ENCODE measurements at regions not wholly inside any gene's neighbourhood (a gene's known extent, or its start where the extent isn't known, plus 50 kb on each side); places are given as distances from the start of the nearest gene placed in this dataset.

- Mint-ChIP-seq H3K27ac (no peak overlapping the region), H3K4me1 (no peaks in the 10 kb centered on the region), H3K36me3 (ENCODE audit: low read depth) (no peaks in the 10 kb centered on the region), H3K4me3 (no peak overlapping the region), H3K27me3 (ENCODE audit: insufficient read depth) (no peaks in the 10 kb centered on the region), H3K9me3 (no peaks in the 10 kb centered on the region)
- H3K27me3 ChIP-seq (ENCODE audit: control insufficient read depth, insufficient read depth, low read length, poor library complexity, severe bottlenecking): no peaks in the 10 kb centered on the region
- no peak overlapping the region for H3K9ac ChIP-seq (ENCODE audit: extremely low read depth, low read length, poor library complexity, severe bottlenecking)
- H3K4me3 ChIP-seq (ENCODE audit: low read length): no peak overlapping the region
- 80 to 89% methylated on average over 1 of the region's 1 CpG for WGBS, 2 experiments (ENCODE audit: insufficient coverage in 1 of 2, insufficient read length in 1 of 2)
- no peak overlapping the region for H3K27ac ChIP-seq (ENCODE audit: low read depth, low read length)
- H3K4me1 ChIP-seq (ENCODE audit: control insufficient read depth, insufficient read depth, low read length): no peaks in the 10 kb centered on the region
- no peaks in the 10 kb centered on the region for H3K9me3 ChIP-seq (ENCODE audit: control insufficient read depth, low read length)
- DNase-seq: no peak
- H3K36me3 ChIP-seq (ENCODE audit: control insufficient read depth, insufficient read depth, low read length): no peaks in the 10 kb centered on the region
- TF ChIP-seq, protein P1, sequence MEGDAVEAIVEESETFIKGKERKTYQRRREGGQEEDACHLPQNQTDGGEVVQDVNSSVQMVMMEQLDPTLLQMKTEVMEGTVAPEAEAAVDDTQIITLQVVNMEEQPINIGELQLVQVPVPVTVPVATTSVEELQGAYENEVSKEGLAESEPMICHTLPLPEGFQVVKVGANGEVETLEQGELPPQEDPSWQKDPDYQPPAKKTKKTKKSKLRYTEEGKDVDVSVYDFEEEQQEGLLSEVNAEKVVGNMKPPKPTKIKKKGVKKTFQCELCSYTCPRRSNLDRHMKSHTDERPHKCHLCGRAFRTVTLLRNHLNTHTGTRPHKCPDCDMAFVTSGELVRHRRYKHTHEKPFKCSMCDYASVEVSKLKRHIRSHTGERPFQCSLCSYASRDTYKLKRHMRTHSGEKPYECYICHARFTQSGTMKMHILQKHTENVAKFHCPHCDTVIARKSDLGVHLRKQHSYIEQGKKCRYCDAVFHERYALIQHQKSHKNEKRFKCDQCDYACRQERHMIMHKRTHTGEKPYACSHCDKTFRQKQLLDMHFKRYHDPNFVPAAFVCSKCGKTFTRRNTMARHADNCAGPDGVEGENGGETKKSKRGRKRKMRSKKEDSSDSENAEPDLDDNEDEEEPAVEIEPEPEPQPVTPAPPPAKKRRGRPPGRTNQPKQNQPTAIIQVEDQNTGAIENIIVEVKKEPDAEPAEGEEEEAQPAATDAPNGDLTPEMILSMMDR (conservative IDR thresholded peaks at IDR 0.05): no peak
These were observed 475.8 kb downstream of the PDGFC start for GRCh38 chr4:156495836-156496235.

GRCh38 chr4:156495091-156495490 lies 476.5 kb downstream of the PDGFC start:
- no peaks in the 10 kb centered on the region for H3K36me3 Mint-ChIP-seq (ENCODE audit: low read depth)
- Histone ChIP-seq H3K4me3 (ENCODE audit: low read length) (no peak overlapping the region), H3K27ac (ENCODE audit: low read depth, low read length) (no peak overlapping the region), H3K9me3 (ENCODE audit: control insufficient read depth, low read length) (no peaks in the 10 kb centered on the region), H3K9ac (ENCODE audit: extremely low read depth, low read length, poor library complexity, severe bottlenecking) (no peak overlapping the region), H3K4me1 (ENCODE audit: control insufficient read depth, insufficient read depth, low read length) (no peaks in the 10 kb centered on the region), H3K27me3 (ENCODE audit: control insufficient read depth, insufficient read depth, low read length, poor library complexity, severe bottlenecking) (no peaks in the 10 kb centered on the region), H3K36me3 (ENCODE audit: control insufficient read depth, insufficient read depth, low read length) (no peaks in the 10 kb centered on the region)
- TF ChIP-seq, protein P1 (conservative IDR thresholded peaks at IDR 0.05): no peak
- no peaks in the 10 kb centered on the region for H3K27me3 Mint-ChIP-seq (ENCODE audit: insufficient read depth)
- H3K27ac Mint-ChIP-seq: no peak overlapping the region
- no peaks in the 10 kb centered on the region for H3K4me1 Mint-ChIP-seq
- H3K4me3 Mint-ChIP-seq: no peak overlapping the region
- DNase-seq: no peak
- peaks cover 3% of the 10 kb centered on the region for H3K9me3 Mint-ChIP-seq

GRCh38 chr4:156493858-156494257 lies 477.7 kb downstream of the PDGFC start:
- peaks cover 5% of the 10 kb centered on the region for H3K4me1 Mint-ChIP-seq
- WGBS, 2 experiments (ENCODE audit: insufficient coverage in 1 of 2, insufficient read length in 1 of 2): 69 to 72% methylated on average over 2 of the region's 3 CpGs
- H3K27me3 ChIP-seq (ENCODE audit: control insufficient read depth, insufficient read depth, low read length, poor library complexity, severe bottlenecking): no peaks in the 10 kb centered on the region

More at GRCh38 chr4:156493858-156494257, 477.7 kb downstream of the PDGFC start:
- Mint-ChIP-seq H3K9me3 (peaks cover 4% of the 10 kb centered on the region), H3K4me3 (no peak overlapping the region), H3K36me3 (ENCODE audit: low read depth) (no peaks in the 10 kb centered on the region), H3K27ac (no peak overlapping the region), H3K27me3 (ENCODE audit: insufficient read depth) (no peaks in the 10 kb centered on the region)
- Histone ChIP-seq H3K36me3 (ENCODE audit: control insufficient read depth, insufficient read depth, low read length) (no peaks in the 10 kb centered on the region), H3K4me3 (ENCODE audit: low read length) (no peak overlapping the region), H3K9me3 (ENCODE audit: control insufficient read depth, low read length) (no peaks in the 10 kb centered on the region), H3K27ac (ENCODE audit: low read depth, low read length) (no peak overlapping the region), H3K9ac (ENCODE audit: extremely low read depth, low read length, poor library complexity, severe bottlenecking) (no peak overlapping the region), H3K4me1 (ENCODE audit: control insufficient read depth, insufficient read depth, low read length) (no peaks in the 10 kb centered on the region)
- DNase-seq: no peak
- TF ChIP-seq, protein P1 (conservative IDR thresholded peaks at IDR 0.05): no peak
